ENCODE measurements at regions not wholly inside any gene's neighbourhood (a gene's known extent, or its start where the extent isn't known, plus 50 kb on each side); places are given as distances from the start of the nearest gene placed in this dataset.

DNA sequence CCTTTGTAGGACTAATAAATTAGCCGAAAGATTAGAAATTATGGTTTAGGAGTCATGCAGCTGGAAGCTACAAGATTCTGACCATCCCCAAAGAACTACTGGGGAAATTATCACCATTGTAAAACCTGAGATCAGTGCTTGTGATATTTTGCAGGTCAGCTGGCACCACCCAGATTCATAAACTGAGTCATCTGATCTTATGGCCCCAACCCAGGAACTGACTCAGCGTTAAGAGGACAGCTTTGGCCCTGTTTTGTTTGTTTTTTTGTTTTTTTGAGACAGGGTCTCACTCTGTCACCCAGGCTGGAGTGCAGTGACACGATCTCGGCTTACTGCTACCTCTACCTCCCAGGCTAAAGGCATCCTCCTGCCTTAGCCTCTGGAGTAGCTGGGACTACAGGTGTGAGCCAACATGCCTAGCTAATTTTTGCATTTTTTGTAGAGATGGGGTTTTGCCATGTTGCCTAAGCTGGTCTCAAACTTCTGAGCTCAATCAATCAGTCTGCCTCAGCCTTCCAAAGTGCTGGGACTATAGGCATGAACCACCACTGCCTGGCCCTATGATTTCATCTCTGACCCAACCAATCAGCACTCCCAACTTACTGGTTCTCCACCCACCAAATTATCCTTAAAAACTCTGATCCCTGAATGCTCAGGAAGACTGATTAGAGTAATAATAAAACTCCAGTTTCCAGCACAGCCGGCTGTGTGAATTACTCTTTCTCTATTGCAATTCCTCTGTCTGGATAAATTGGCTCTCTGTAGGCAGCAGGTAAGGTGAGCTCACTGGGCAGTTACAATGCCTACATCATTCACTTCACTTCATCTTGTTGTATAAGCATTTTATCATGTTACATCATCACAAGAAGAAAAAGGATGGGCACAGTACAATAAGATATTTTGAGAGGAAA is 79.4 kb upstream of the KSR1 start:
- H3K4me1 ChIP-seq, result peaks cover 0 to 54% (median 45%) of the 10 kb centered on the region in 4 donors
- peak; percentile 17 for DNase-seq
- no peaks in the 10 kb centered on the region for H3K9me3 ChIP-seq
- no peak overlapping the region for H3K4me3 ChIP-seq
- TF ChIP-seq POLR2A (IDR thresholded peaks at IDR 0.05) (no peak), POLR2AphosphoS5 (IDR thresholded peaks at IDR 0.05) (peak in 1 of 4 donors; percentile 62), EP300 (IDR thresholded peaks at IDR 0.05) (no peak)
- TF ChIP-seq, protein P1, sequence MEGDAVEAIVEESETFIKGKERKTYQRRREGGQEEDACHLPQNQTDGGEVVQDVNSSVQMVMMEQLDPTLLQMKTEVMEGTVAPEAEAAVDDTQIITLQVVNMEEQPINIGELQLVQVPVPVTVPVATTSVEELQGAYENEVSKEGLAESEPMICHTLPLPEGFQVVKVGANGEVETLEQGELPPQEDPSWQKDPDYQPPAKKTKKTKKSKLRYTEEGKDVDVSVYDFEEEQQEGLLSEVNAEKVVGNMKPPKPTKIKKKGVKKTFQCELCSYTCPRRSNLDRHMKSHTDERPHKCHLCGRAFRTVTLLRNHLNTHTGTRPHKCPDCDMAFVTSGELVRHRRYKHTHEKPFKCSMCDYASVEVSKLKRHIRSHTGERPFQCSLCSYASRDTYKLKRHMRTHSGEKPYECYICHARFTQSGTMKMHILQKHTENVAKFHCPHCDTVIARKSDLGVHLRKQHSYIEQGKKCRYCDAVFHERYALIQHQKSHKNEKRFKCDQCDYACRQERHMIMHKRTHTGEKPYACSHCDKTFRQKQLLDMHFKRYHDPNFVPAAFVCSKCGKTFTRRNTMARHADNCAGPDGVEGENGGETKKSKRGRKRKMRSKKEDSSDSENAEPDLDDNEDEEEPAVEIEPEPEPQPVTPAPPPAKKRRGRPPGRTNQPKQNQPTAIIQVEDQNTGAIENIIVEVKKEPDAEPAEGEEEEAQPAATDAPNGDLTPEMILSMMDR (IDR thresholded peaks at IDR 0.05), result no peak
- WGBS, 2 donors, result 78 to 79% methylated on average over 5 of the region's 5 CpGs
- H3K27me3 ChIP-seq, result no peaks in the 10 kb centered on the region
- H3K36me3 ChIP-seq, result no peaks in the 10 kb centered on the region
- intact Hi-C loops (cut with DNase I), result no loop called here
- H3K27ac ChIP-seq, result peak overlapping the region in 3 of 4 donors; percentile 58 to 80 (median 75)

DNA sequence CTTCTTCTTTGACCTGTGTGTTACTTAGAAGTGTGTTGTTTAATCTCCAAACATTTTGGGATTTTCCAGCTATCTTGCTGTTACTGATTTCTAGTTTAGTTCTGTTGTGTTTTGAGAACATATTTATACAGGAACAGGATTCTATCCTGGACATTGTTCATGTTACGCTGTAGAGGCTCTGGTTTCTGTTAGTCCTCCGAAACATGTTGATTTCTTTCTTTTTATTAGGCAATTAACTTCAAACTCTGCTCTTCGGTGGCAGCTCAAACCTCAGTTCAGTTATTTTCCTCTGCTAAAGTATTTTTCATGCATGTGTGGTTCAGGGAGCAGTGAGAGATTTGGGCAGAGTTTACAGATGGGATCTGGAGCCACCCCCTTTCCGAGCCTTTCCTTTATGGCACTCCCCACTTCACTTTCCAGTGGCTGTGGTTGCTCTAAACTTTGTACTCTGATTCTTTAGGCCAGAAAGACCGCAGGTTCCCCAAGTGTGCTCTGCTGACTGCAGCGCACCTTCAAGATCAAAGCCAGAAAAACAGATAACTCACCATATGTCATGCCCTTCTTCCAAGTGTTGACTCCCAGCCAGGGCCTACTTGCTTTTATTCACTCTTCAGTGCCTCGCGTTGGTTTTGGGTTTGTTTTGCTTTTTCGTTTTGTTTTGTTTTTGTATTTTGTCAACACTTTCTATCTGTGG is 77.6 kb upstream of the KSR1 start:
- intact Hi-C loops (cut with DNase I), result no loop called here
- no peaks in the 10 kb centered on the region for H3K27me3 ChIP-seq
- peaks cover 0 to 65% (median 45%) of the 10 kb centered on the region in 4 donors for H3K4me1 ChIP-seq
- peak; percentile 70 for DNase-seq
- TF ChIP-seq POLR2AphosphoS5 (IDR thresholded peaks at IDR 0.05), result peak; percentile 90 to 97 (median 93)
- no peak for TF ChIP-seq POLR2A (IDR thresholded peaks at IDR 0.05)
- TF ChIP-seq EP300 (IDR thresholded peaks at IDR 0.05), result peak; percentile 28 to 88 (median 77)
- H3K27ac ChIP-seq, result peak overlapping the region in 3 of 4 donors; percentile 80 to 88 (median 80)
- H3K4me3 ChIP-seq, result no peak overlapping the region
- no peaks in the 10 kb centered on the region for H3K36me3 ChIP-seq
- WGBS, 2 donors, result 40 to 69% methylated on average over 9 of the region's 9 CpGs
- H3K9me3 ChIP-seq, result no peaks in the 10 kb centered on the region

DNA sequence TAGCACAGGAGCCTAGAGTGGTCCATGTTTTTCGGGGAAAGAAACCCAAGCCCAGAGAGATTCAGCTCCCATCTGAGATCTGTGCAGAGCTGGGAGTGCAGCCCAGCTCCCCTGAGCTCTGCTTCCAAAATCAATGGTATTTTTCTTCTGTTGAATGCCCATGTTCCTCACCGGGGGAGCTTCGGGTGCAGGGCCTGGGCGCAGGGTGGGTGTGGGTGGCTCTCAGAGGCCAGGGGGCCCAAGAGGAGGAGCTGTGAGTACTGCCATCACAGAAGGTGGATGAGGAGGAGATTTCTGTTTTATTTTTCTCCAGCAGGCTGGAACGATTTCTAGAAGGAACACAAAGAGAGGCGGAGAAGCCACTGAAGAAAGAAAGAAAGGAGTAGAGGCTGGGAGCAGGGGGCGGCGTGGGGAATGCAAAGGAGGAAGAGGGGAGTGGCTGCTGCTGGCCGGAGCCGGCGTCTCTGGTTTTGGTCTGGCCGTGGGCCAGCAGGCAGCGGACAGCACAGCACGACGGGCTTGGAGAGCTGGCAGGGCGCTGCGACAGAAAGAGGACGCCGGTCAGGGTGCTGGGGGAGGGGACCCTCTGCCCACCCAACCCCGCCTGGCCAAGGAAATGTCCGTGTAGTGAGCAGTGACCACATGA is 76.2 kb upstream of the KSR1 start:
- H3K4me1 ChIP-seq, result peaks cover 0 to 77% (median 57%) of the 10 kb centered on the region in 4 donors
- peak; percentile 85 for DNase-seq
- H3K36me3 ChIP-seq, result no peaks in the 10 kb centered on the region
- WGBS, 2 donors, result 12 to 37% methylated on average over 21 of the region's 21 CpGs
- H3K9me3 ChIP-seq, result no peaks in the 10 kb centered on the region
- H3K27ac ChIP-seq, result peak overlapping the region in 3 of 4 donors; percentile 80 to 88 (median 80)
- H3K4me3 ChIP-seq, result peak overlapping the region in 3 of 4 donors; percentile 22 to 34 (median 28)
- TF ChIP-seq POLR2AphosphoS5 (IDR thresholded peaks at IDR 0.05), result peak in 3 of 4 donors; percentile 15 to 47 (median 23)
- TF ChIP-seq, protein P1 (IDR thresholded peaks at IDR 0.05), result no peak
- intact Hi-C loops (cut with DNase I), result loop anchor here (10.0 kb wide), 1 partner anchor 75 kb away; the partner anchor contains the start of gene KSR1
- H3K27me3 ChIP-seq, result no peaks in the 10 kb centered on the region

DNA sequence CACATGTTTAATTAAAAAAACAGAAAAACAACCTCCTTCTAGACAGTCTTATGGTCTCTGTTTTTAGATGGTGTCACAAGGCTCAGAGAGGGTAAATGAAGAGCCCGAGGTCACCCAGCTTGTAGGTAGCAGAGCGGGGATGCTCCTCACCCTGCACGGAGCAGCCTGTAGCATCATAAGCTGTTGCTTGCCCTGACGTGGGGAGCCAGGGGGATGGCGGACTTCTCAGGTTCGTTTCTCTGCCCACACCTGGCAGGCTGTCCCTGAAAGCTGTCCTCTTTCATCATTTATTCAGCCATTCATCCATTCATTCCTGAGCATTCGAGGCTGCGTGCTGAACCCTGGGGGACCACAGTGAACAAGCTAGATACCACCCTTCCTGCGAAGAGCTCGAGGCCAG is 75.7 kb upstream of the KSR1 start:
- WGBS, 2 donors, result 71 to 85% methylated on average over 10 of the region's 10 CpGs
- TF ChIP-seq POLR2AphosphoS5 (IDR thresholded peaks at IDR 0.05), result no peak
- no peak for DNase-seq
- Histone ChIP-seq H3K36me3 (no peaks in the 10 kb centered on the region), H3K27me3 (no peaks in the 10 kb centered on the region), H3K27ac (peak overlapping the region in 3 of 4 donors; percentile 80 to 88 (median 80)), H3K4me1 (peaks cover 0 to 77% (median 57%) of the 10 kb centered on the region in 4 donors), H3K9me3 (no peaks in the 10 kb centered on the region), H3K4me3 (peak overlapping the region in 3 of 4 donors; percentile 22 to 34 (median 28))
- intact Hi-C loops (cut with DNase I), result loop anchor here (10.0 kb wide), 1 partner anchor 74 kb away; the partner anchor contains the start of gene KSR1

DNA sequence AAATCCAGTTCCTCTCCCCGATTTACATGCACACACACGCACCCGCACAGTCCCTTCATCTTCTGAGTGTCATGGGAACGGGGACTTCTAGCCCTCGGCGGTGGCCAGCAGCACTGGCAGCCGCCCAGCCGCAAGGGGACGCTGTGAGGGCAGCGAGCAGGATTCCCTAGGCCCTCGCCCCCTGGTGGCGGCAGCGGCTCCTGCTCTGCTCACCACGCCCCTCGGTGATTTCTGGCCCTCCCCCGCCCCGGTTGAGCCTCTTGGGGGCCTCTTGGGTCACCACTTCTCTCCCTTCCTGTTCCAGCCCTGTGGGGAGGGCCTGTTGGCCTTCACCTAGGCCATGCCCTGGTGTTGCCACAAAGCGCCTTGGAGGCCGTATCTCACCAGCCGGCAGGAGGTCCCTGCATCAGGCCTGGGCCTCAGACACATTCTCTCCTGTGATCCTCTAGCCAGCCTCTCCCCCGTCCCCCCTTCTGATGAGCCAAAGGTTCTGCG is 75.2 kb upstream of the KSR1 start:
- 55 to 57% methylated on average over 22 of the region's 22 CpGs for WGBS, 2 donors
- H3K9me3 ChIP-seq, result no peaks in the 10 kb centered on the region
- peak; percentile 68 for DNase-seq
- H3K4me1 ChIP-seq, result peaks cover 0 to 72% (median 55%) of the 10 kb centered on the region in 4 donors
- no peak overlapping the region for H3K4me3 ChIP-seq
- TF ChIP-seq EP300 (IDR thresholded peaks at IDR 0.05), result no peak
- peak in 1 of 4 donors; percentile 20 for TF ChIP-seq POLR2AphosphoS5 (IDR thresholded peaks at IDR 0.05)
- TF ChIP-seq, protein P1 (IDR thresholded peaks at IDR 0.05), result peak; percentile 46 to 80 (median 60)
- no peak for TF ChIP-seq POLR2A (IDR thresholded peaks at IDR 0.05)
- H3K36me3 ChIP-seq, result no peaks in the 10 kb centered on the region
- H3K27me3 ChIP-seq, result no peaks in the 10 kb centered on the region
- H3K27ac ChIP-seq, result peak overlapping the region in 1 of 4 donors; percentile 88
- intact Hi-C loops (cut with DNase I), result loop anchor here (10.0 kb wide), 1 partner anchor 74 kb away; the partner anchor contains the start of gene KSR1

All from sigmoid colon (tissue), 6 donors.